H1 (cell line): ENCODE measurements at regions not wholly inside any gene's neighbourhood (a gene's known extent, or its start where the extent isn't known, plus 50 kb on each side); places are given as distances from the start of the nearest gene placed in this dataset.

ENCODE experiments used
- CTCF ChIA-PET: fragments of 300-600 bp; sonication (Branson Sonifier 250); formaldehyde crosslinking; loops from one replicate; lab custom pipeline; 2021; ENCODE audit not compliant: partially characterized antibody; lab: Charles Lee
- POLR2A ChIA-PET: fragments of 300-600 bp; sonication (Branson Sonifier 250); formaldehyde crosslinking; loops from one replicate; lab custom pipeline; 2021; ENCODE audit warnings: inconsistent platforms; ENCODE audit not compliant: partially characterized antibody; lab: Charles Lee
- DNase-seq, 2 experiments: peaks; one replicate each; pipeline versions ENCODE4 v3.0.0 to v3.0.0-alpha.2; 2010 to 2022; ENCODE audit warnings: low spot score in 2 of 2, low read depth in 1 of 2, mixed read lengths in 1 of 2
- FAIRE-seq: peaks from 2 replicates; lab custom pipeline; 2011; peaks lifted over from hg19 to GRCh38; lab: Jason Lieb, UNC
- H2AFZ ChIP-seq: 2 replicates; pipeline ENCODE4 v1.8.1; 2012; ENCODE audit warnings: low read length, inconsistent platforms
- H2AK5ac ChIP-seq: 2 replicates; pipeline ENCODE4 v1.6.1; 2013; ENCODE audit warnings: low read depth, low read length
- H2BK120ac ChIP-seq: replicated peaks from 2 replicates; pipeline ENCODE3; 2013; ENCODE audit warnings: low read depth, low read length, inconsistent platforms
- H2BK12ac ChIP-seq: 2 replicates; pipeline ENCODE4 v1.6.1; 2013; ENCODE audit warnings: low read depth, low read length
- H2BK15ac ChIP-seq: 2 replicates; pipeline ENCODE4 v1.6.1; 2013; ENCODE audit warnings: low read length
- H2BK20ac ChIP-seq: 2 replicates; pipeline ENCODE4 v1.6.1; 2013; ENCODE audit warnings: low read length
- H2BK5ac ChIP-seq: 2 replicates; pipeline ENCODE4 v1.6.1; 2013; ENCODE audit warnings: low read depth, low read length
- H3K14ac ChIP-seq: 2 replicates; pipeline ENCODE4 v1.6.1; 2013; ENCODE audit warnings: inconsistent platforms; ENCODE audit not compliant: insufficient read length
- H3K18ac ChIP-seq: 2 replicates; pipeline ENCODE4 v1.6.1; 2013; ENCODE audit warnings: low read length; ENCODE audit errors: extremely low read depth
- H3K23ac ChIP-seq: 2 replicates; pipeline ENCODE4 v1.6.1; 2013; ENCODE audit warnings: inconsistent platforms; ENCODE audit not compliant: insufficient read length
- H3K23me2 ChIP-seq: 2 replicates; pipeline ENCODE4 v1.6.1; 2013; ENCODE audit warnings: low read depth, low read length
- H3K27ac ChIP-seq: 2 replicates; pipeline ENCODE4 v1.6.1; 2011; ENCODE audit warnings: low read depth, low read length, inconsistent platforms
- H3K27me3 ChIP-seq, 4 experiments: replicated peaks in 1 of 4; 1 replicate in 1 of 4; 2 replicates in 3 of 4; pipeline versions ENCODE4 v1.6.1 to v1.8.1; 2011 to 2013; ENCODE audit warnings: low read length in 3 of 4, mild to moderate bottlenecking in 3 of 4, inconsistent platforms in 2 of 4, mixed read lengths in 2 of 4, moderate library complexity in 1 of 4; ENCODE audit not compliant: control insufficient read depth in 3 of 4, insufficient read depth in 3 of 4; ENCODE audit errors: extremely low read depth in 1 of 4
- H3K36me3 ChIP-seq, 4 experiments: 2 replicates each; pipeline versions ENCODE4 v1.6.1 to v1.8.1; 2011 to 2013; ENCODE audit warnings: mild to moderate bottlenecking in 4 of 4, low read length in 3 of 4, moderate library complexity in 2 of 4, control low read depth in 1 of 4, inconsistent platforms in 1 of 4; ENCODE audit not compliant: insufficient read depth in 4 of 4, control insufficient read depth in 2 of 4
- H3K4ac ChIP-seq: replicated peaks from 2 replicates; pipeline ENCODE3; 2013; ENCODE audit warnings: low read length, low read depth, mixed read lengths, inconsistent platforms; ENCODE audit not compliant: insufficient read length
- H3K4me1 ChIP-seq, 4 experiments: replicated peaks in 1 of 4; 1 replicate in 1 of 4; 2 replicates in 3 of 4; pipeline versions ENCODE4 v1.6.1 to v1.8.1; 2011 to 2013; ENCODE audit warnings: low read length in 3 of 4, inconsistent platforms in 2 of 4, mixed read lengths in 1 of 4; ENCODE audit not compliant: insufficient read depth in 4 of 4, control insufficient read depth in 3 of 4
- H3K4me2 ChIP-seq, 2 experiments: 2 replicates each; pipeline versions ENCODE4 v1.6.1 to v1.8.1; 2011 to 2013; ENCODE audit warnings: low read depth in 2 of 2, low read length in 2 of 2, control low read depth in 1 of 2, inconsistent platforms in 1 of 2, mild to moderate bottlenecking in 1 of 2; ENCODE audit not compliant: insufficient read depth in 1 of 2
- H3K4me3 ChIP-seq, 4 experiments: fragments of 200-600, 300-600 bp in 1 of 4; sonication (generic), shearing (Covaris generic), sonication (Bioruptor Twin) in 1 of 4; 2 replicates each; pipeline versions ENCODE4 v1.5.1 to v1.8.1; 2011 to 2016; ENCODE audit warnings: low read length in 4 of 4, low read depth in 3 of 4, control low read depth in 2 of 4, inconsistent platforms in 2 of 4, mild to moderate bottlenecking in 2 of 4, mixed read lengths in 1 of 4, moderate library complexity in 1 of 4; ENCODE audit not compliant: insufficient read depth in 2 of 4; ENCODE audit errors: extremely low read depth in 1 of 4
- H3K56ac ChIP-seq: replicated peaks from 2 replicates; pipeline ENCODE3; 2013; ENCODE audit warnings: low read depth, mild to moderate bottlenecking, mixed read lengths, low read length, inconsistent platforms; ENCODE audit not compliant: insufficient read length
- H3K79me1 ChIP-seq: 2 replicates; pipeline ENCODE4 v1.6.1; 2013; ENCODE audit warnings: low read depth, low read length, control low read depth
- H3K79me2 ChIP-seq, 2 experiments: 2 replicates each; pipeline versions ENCODE4 v1.6.1 to v1.8.1; 2012 to 2013; ENCODE audit warnings: low read length in 2 of 2, mild to moderate bottlenecking in 2 of 2, inconsistent platforms in 1 of 2; ENCODE audit not compliant: insufficient read depth in 2 of 2, control insufficient read depth in 1 of 2
- H3K9ac ChIP-seq, 4 experiments: replicated peaks in 1 of 4; 1 replicate in 1 of 4; 2 replicates in 3 of 4; pipeline versions ENCODE4 v1.6.1 to v1.8.1; 2011 to 2013; ENCODE audit warnings: low read depth in 3 of 4, low read length in 3 of 4, control low read depth in 2 of 4, mild to moderate bottlenecking in 2 of 4, moderate library complexity in 2 of 4, inconsistent platforms in 1 of 4; ENCODE audit errors: extremely low read depth in 1 of 4
- H3K9me3 ChIP-seq, 2 experiments: 2 replicates each; pipeline versions ENCODE4 v1.6.1 to v1.8.1; 2012 to 2013; ENCODE audit warnings: mild to moderate bottlenecking in 2 of 2, moderate library complexity in 2 of 2, control low read depth in 1 of 2, inconsistent platforms in 1 of 2, low read depth in 1 of 2, low read length in 1 of 2, mixed read lengths in 1 of 2; ENCODE audit not compliant: insufficient read depth in 2 of 2
- H4K20me1 ChIP-seq, 2 experiments: replicated peaks in 1 of 2; 2 replicates each; pipeline versions ENCODE3 to v1.8.1; 2011 to 2013; ENCODE audit warnings: inconsistent platforms in 2 of 2, low read length in 2 of 2, mild to moderate bottlenecking in 1 of 2; ENCODE audit not compliant: insufficient read depth in 2 of 2, control insufficient read depth in 1 of 2
- H4K5ac ChIP-seq: 2 replicates; pipeline ENCODE4 v1.6.1; 2013; ENCODE audit warnings: low read length, low read depth, mixed read lengths, inconsistent platforms; ENCODE audit not compliant: insufficient read length
- H4K8ac ChIP-seq: 2 replicates; pipeline ENCODE4 v1.8.0; 2013; ENCODE audit warnings: mild to moderate bottlenecking, moderate library complexity, low read length, inconsistent platforms; ENCODE audit not compliant: insufficient read depth; ENCODE audit errors: extremely low read depth
- H4K91ac ChIP-seq: replicated peaks from 2 replicates; pipeline ENCODE3; 2013; ENCODE audit warnings: low read length, mixed read lengths, inconsistent platforms; ENCODE audit not compliant: insufficient read length
- ATF2 ChIP-seq: IDR thresholded peaks from 2 replicates; pipeline ENCODE4 v1.6.1; 2012; ENCODE audit warnings: low read length, inconsistent platforms
- EP300 ChIP-seq, 2 experiments: IDR thresholded peaks; 1 replicate in 1 of 2; 2 replicates in 1 of 2; pipeline ENCODE4 v1.6.1; 2011 to 2012; ENCODE audit warnings: low read depth in 2 of 2, low read length in 2 of 2, mild to moderate bottlenecking in 2 of 2, borderline replicate concordance in 1 of 2, inconsistent platforms in 1 of 2, moderate library complexity in 1 of 2
- EZH2 ChIP-seq: fragments of 200-600 bp; sonication (generic); IDR thresholded peaks from 2 replicates; pipeline ENCODE4 v1.7.1; 2012; ENCODE audit warnings: low read depth, mild to moderate bottlenecking, moderate library complexity, low read length, inconsistent platforms; ENCODE audit not compliant: severe bottlenecking
- JUN ChIP-seq: IDR thresholded peaks from 2 replicates; pipeline ENCODE4 v1.6.1; 2011; ENCODE audit warnings: low read depth, mild to moderate bottlenecking, improper control_type of control experiment, low read length
- KDM5A ChIP-seq: fragments of 200-600 bp; IDR thresholded peaks from 2 replicates; pipeline ENCODE4 v1.7.1; 2012; ENCODE audit warnings: mild to moderate bottlenecking, low read length, inconsistent platforms, mixed read lengths
- MAFK ChIP-seq: IDR thresholded peaks from 2 replicates; pipeline ENCODE4 v1.6.1; 2012; ENCODE audit warnings: low read depth, mild to moderate bottlenecking, improper control_type of control experiment, low read length
- RBBP5 ChIP-seq: IDR thresholded peaks from 2 replicates; pipeline ENCODE4 v1.7.1; 2012; ENCODE audit warnings: low read depth, mild to moderate bottlenecking, inconsistent platforms, low read length, moderate library complexity, borderline replicate concordance
- SP4 ChIP-seq: IDR thresholded peaks from 2 replicates; pipeline ENCODE4 v1.6.1; 2012; ENCODE audit warnings: low read length, inconsistent platforms
- USF2 ChIP-seq: IDR thresholded peaks from 2 replicates; pipeline ENCODE4 v1.6.1; 2011; ENCODE audit warnings: low read length, improper control_type of control experiment
- WGBS, 2 experiments: shearing (Covaris generic) in 1 of 2; methylation state at CpG; one replicate each; pipeline versions ENCODE4 v1.1.6 to v1.1.7; 2013 to 2015; ENCODE audit warnings: low lambda C conversion rate in 2 of 2, mixed read lengths in 2 of 2, inconsistent platforms in 1 of 2, low coverage in 1 of 2, missing lambda C conversion rate in 1 of 2; ENCODE audit not compliant: insufficient replicate concordance in 2 of 2, insufficient coverage in 1 of 2, insufficient read length in 1 of 2; ENCODE audit errors: extremely low coverage in 1 of 2, missing lambda C conversion rate in 1 of 2; 5-methylcytosine and 5-hydroxymethylcytosine counted together

GRCh38 chr1:106802181-106802580 is 254.3 kb upstream of the PRMT6 start:
- no peak overlapping the region for H3K4ac ChIP-seq
- no peak overlapping the region for H2BK15ac ChIP-seq
- no peak overlapping the region for H2AFZ ChIP-seq
- H3K36me3 ChIP-seq: no peaks in the 10 kb centered on the region
- no peak overlapping the region for H3K27ac ChIP-seq
- H4K91ac ChIP-seq: no peak overlapping the region
- no peaks in the 10 kb centered on the region for H4K20me1 ChIP-seq
- TF ChIP-seq EZH2 (no peak), RBBP5 (no peak), KDM5A (no peak), USF2 (no peak), JUN (no peak), MAFK (no peak), SP4 (no peak), EP300 (IDR thresholded peaks at IDR 0.05; ENCODE audit: borderline replicate concordance in 1 of 2, low read depth in 2 of 2, low read length in 2 of 2) (no peak), ATF2 (no peak)
- H3K27me3 ChIP-seq: no peaks in the 10 kb centered on the region
- POLR2A ChIA-PET: no interaction called here
- no peak overlapping the region for H4K5ac ChIP-seq
- no peaks in the 10 kb centered on the region for H3K4me1 ChIP-seq
- H3K14ac ChIP-seq: no peak overlapping the region
- no peak for DNase-seq
- no peaks in the 10 kb centered on the region for H3K79me2 ChIP-seq
- no peak overlapping the region for H2BK5ac ChIP-seq
- no peak overlapping the region for H2BK120ac ChIP-seq
- H3K23ac ChIP-seq: no peak overlapping the region
- no peak overlapping the region for H4K8ac ChIP-seq
- H2AK5ac ChIP-seq: no peak overlapping the region
- WGBS, 2 experiments: 92% methylated on average over 1 of the region's 1 CpG; no CpG with 5 or more reads in 1 of the 2 experiments
- H3K23me2 ChIP-seq: no peaks in the 10 kb centered on the region
- CTCF ChIA-PET: interaction anchor here (0.7 to 1.7 kb wide), 2 partner anchors 9 to 13 kb away, joined by 3 to 5 read pairs; no protein-coding TSS in a partner anchor
- no peak overlapping the region for H3K9ac ChIP-seq
- H2BK12ac ChIP-seq: no peak overlapping the region
- H3K4me2 ChIP-seq: no peak overlapping the region
- H3K9me3 ChIP-seq: no peaks in the 10 kb centered on the region
- no peak overlapping the region for H3K4me3 ChIP-seq
- no peak overlapping the region for H3K18ac ChIP-seq
- no peak overlapping the region for H2BK20ac ChIP-seq
- no peaks in the 10 kb centered on the region for H3K79me1 ChIP-seq
- H3K56ac ChIP-seq: no peak overlapping the region
- FAIRE-seq: no peak
